CD8-positive, alpha-beta memory T cell (primary cell): ENCODE measurements at regions not wholly inside any gene's neighbourhood (a gene's known extent, or its start where the extent isn't known, plus 50 kb on each side); places are given as distances from the start of the nearest gene placed in this dataset.

Source experiments
- CTCF ChIA-PET: fragments of 350-600 bp; sonication (Branson Sonifier 250); formaldehyde crosslinking; loops from one replicate; lab custom pipeline; 2021; ENCODE audit warnings: antibody characterized with exemption; lab: Charles Lee
- POLR2A ChIA-PET: fragments of 350-600 bp; sonication (Branson Sonifier 250); formaldehyde crosslinking; loops from one replicate; lab custom pipeline; 2021; ENCODE audit warnings: antibody characterized with exemption; lab: Charles Lee
- DNase-seq, 5 donors: peaks; one replicate each; pipeline versions ENCODE4 v3.0.0 to v3.0.0-alpha.2; 2020 to 2022; ENCODE audit warnings: mixed read lengths in 1 of 5
- H3K27ac ChIP-seq: one replicate; pipeline ENCODE4 v1.7.0; 2013; ENCODE audit warnings: low read depth, mild to moderate bottlenecking, low read length, moderate library complexity
- H3K27me3 ChIP-seq: 2 replicates; pipeline ENCODE4 v1.7.0; 2013; ENCODE audit warnings: low read length, mild to moderate bottlenecking; ENCODE audit not compliant: insufficient read depth, poor library complexity, severe bottlenecking
- H3K36me3 ChIP-seq: 2 replicates; pipeline ENCODE4 v1.7.0; 2013; ENCODE audit warnings: mild to moderate bottlenecking, low read length, moderate library complexity; ENCODE audit not compliant: insufficient read depth
- H3K4me1 ChIP-seq: 2 replicates; pipeline ENCODE4 v1.7.0; 2013; ENCODE audit warnings: mild to moderate bottlenecking, low read length, moderate library complexity; ENCODE audit not compliant: insufficient read depth
- H3K4me3 ChIP-seq: 2 replicates; pipeline ENCODE4 v1.7.0; 2013; ENCODE audit warnings: mild to moderate bottlenecking, low read length
- H3K9me3 ChIP-seq: 2 replicates; pipeline ENCODE4 v1.7.0; 2013; ENCODE audit warnings: mild to moderate bottlenecking, low read length
- H3K27ac Mint-ChIP-seq, 8 donors: one replicate each; pipeline ENCODE4 v1.8.0; 2020 to 2021; ENCODE audit warnings: mixed read lengths in 8 of 8, mild to moderate bottlenecking in 6 of 8, inconsistent platforms in 3 of 8, moderate library complexity in 3 of 8
- H3K27me3 Mint-ChIP-seq, 2 donors: one replicate each; pipeline ENCODE4 v1.8.0; 2020 to 2021; ENCODE audit warnings: mixed read lengths in 2 of 2, mild to moderate bottlenecking in 1 of 2, moderate library complexity in 1 of 2
- H3K36me3 Mint-ChIP-seq, 3 donors: one replicate each; pipeline ENCODE4 v1.8.0; 2020 to 2021; ENCODE audit warnings: mixed read lengths in 3 of 3, inconsistent platforms in 1 of 3, mild to moderate bottlenecking in 1 of 3
- H3K4me1 Mint-ChIP-seq, 3 donors: one replicate each; pipeline ENCODE4 v1.8.0; 2020 to 2021; ENCODE audit warnings: mixed read lengths in 3 of 3, inconsistent platforms in 1 of 3, mild to moderate bottlenecking in 1 of 3
- H3K4me3 Mint-ChIP-seq, 7 donors: one replicate each; pipeline ENCODE4 v1.8.0; 2020 to 2021; ENCODE audit warnings: mixed read lengths in 7 of 7, mild to moderate bottlenecking in 6 of 7, moderate library complexity in 4 of 7, inconsistent platforms in 2 of 7
- H3K9me3 Mint-ChIP-seq, 5 donors: one replicate each; pipeline ENCODE4 v1.8.0; 2020 to 2022; ENCODE audit warnings: mixed read lengths in 5 of 5, mild to moderate bottlenecking in 3 of 5, moderate library complexity in 2 of 5, inconsistent platforms in 1 of 5

- H3K9me3 Mint-ChIP-seq, result no peaks in the 10 kb centered on the region
- Histone ChIP-seq H3K9me3 (no peaks in the 10 kb centered on the region), H3K4me1 (no peaks in the 10 kb centered on the region), H3K36me3 (no peaks in the 10 kb centered on the region), H3K4me3 (no peak overlapping the region), H3K27me3 (no peaks in the 10 kb centered on the region), H3K27ac (no peak overlapping the region)
- H3K4me1 Mint-ChIP-seq, result peaks cover 0 to 8% (median 4%) of the 10 kb centered on the region in 3 donors
- DNase-seq, result no peak
- H3K4me3 Mint-ChIP-seq, result no peak overlapping the region
- H3K27ac Mint-ChIP-seq, result no peak overlapping the region
- CTCF ChIA-PET, result no interaction called here
- POLR2A ChIA-PET, result no interaction called here
- H3K27me3 Mint-ChIP-seq, result no peaks in the 10 kb centered on the region
- peaks cover 0 to 2% (median 0%) of the 10 kb centered on the region in 3 donors for H3K36me3 Mint-ChIP-seq
Measured at GRCh38 chr18:46418663-46419260, 238.3 kb downstream of the LOXHD1 start.

GRCh38 chr18:46419391-46420141 lies 237.5 kb downstream of the LOXHD1 start:
- CTCF ChIA-PET, result no interaction called here
- Histone ChIP-seq H3K4me1 (no peaks in the 10 kb centered on the region), H3K9me3 (no peaks in the 10 kb centered on the region), H3K36me3 (no peaks in the 10 kb centered on the region), H3K4me3 (no peak overlapping the region), H3K27me3 (no peaks in the 10 kb centered on the region), H3K27ac (no peak overlapping the region)
- H3K9me3 Mint-ChIP-seq, result no peaks in the 10 kb centered on the region
- POLR2A ChIA-PET, result no interaction called here
- H3K27me3 Mint-ChIP-seq, result peaks cover 0 to 2% of the 10 kb centered on the region in 2 donors
- no peak for DNase-seq
- H3K27ac Mint-ChIP-seq, result peak overlapping the region in 2 of 8 donors; percentile 14 to 30
- H3K36me3 Mint-ChIP-seq, result peaks cover 0 to 2% (median 0%) of the 10 kb centered on the region in 3 donors
- H3K4me3 Mint-ChIP-seq, result no peak overlapping the region
- H3K4me1 Mint-ChIP-seq, result peaks cover 0 to 8% (median 4%) of the 10 kb centered on the region in 3 donors

GRCh38 chr18:46421973-46422551 lies 235.0 kb downstream of the LOXHD1 start:
- Mint-ChIP-seq H3K4me3 (peak overlapping the region in 2 of 7 donors; percentile 28 to 60), H3K4me1 (peaks cover 0 to 8% (median 4%) of the 10 kb centered on the region in 3 donors), H3K27me3 (peaks cover 2 to 3% of the 10 kb centered on the region in 2 donors), H3K27ac (peak overlapping the region in 2 of 8 donors; percentile 6 to 35), H3K9me3 (no peaks in the 10 kb centered on the region), H3K36me3 (peaks cover 0 to 2% (median 0%) of the 10 kb centered on the region in 3 donors)
- Histone ChIP-seq H3K27me3 (no peaks in the 10 kb centered on the region), H3K36me3 (no peaks in the 10 kb centered on the region), H3K27ac (no peak overlapping the region), H3K4me1 (no peaks in the 10 kb centered on the region), H3K4me3 (no peak overlapping the region), H3K9me3 (no peaks in the 10 kb centered on the region)
- ChIA-PET POLR2A (no interaction called here), CTCF (no interaction called here)
- DNase-seq, result no peak

GRCh38 chr18:46422552-46423055 lies 234.4 kb downstream of the LOXHD1 start:
- ChIA-PET CTCF (no interaction called here), POLR2A (no interaction called here)
- Mint-ChIP-seq H3K27ac (no peak overlapping the region), H3K4me3 (no peak overlapping the region), H3K9me3 (no peaks in the 10 kb centered on the region), H3K27me3 (peaks cover 2 to 3% of the 10 kb centered on the region in 2 donors), H3K4me1 (peaks cover 0 to 8% (median 4%) of the 10 kb centered on the region in 3 donors), H3K36me3 (no peaks in the 10 kb centered on the region)
- Histone ChIP-seq H3K27ac (no peak overlapping the region), H3K9me3 (no peaks in the 10 kb centered on the region), H3K4me1 (no peaks in the 10 kb centered on the region), H3K4me3 (no peak overlapping the region), H3K27me3 (no peaks in the 10 kb centered on the region), H3K36me3 (no peaks in the 10 kb centered on the region)
- no peak for DNase-seq

GRCh38 chr18:46423226-46423805 lies 233.7 kb downstream of the LOXHD1 start:
- Mint-ChIP-seq H3K4me3 (no peak overlapping the region), H3K27ac (peak overlapping the region in 1 of 8 donors; percentile 2), H3K4me1 (peaks cover 0 to 8% (median 4%) of the 10 kb centered on the region in 3 donors), H3K9me3 (no peaks in the 10 kb centered on the region), H3K36me3 (no peaks in the 10 kb centered on the region), H3K27me3 (peaks cover 2 to 3% of the 10 kb centered on the region in 2 donors)
- Histone ChIP-seq H3K4me1 (no peaks in the 10 kb centered on the region), H3K9me3 (no peaks in the 10 kb centered on the region), H3K27me3 (no peaks in the 10 kb centered on the region), H3K27ac (no peak overlapping the region), H3K36me3 (no peaks in the 10 kb centered on the region), H3K4me3 (no peak overlapping the region)
- DNase-seq, result no peak
- POLR2A ChIA-PET, result no interaction called here
- CTCF ChIA-PET, result no interaction called here

- Mint-ChIP-seq H3K4me3 (no peak overlapping the region), H3K27ac (no peak overlapping the region), H3K9me3 (peaks cover 0 to 1% (median 0%) of the 10 kb centered on the region in 5 donors), H3K36me3 (no peaks in the 10 kb centered on the region), H3K4me1 (peaks cover 0 to 8% (median 4%) of the 10 kb centered on the region in 3 donors), H3K27me3 (peaks cover 2 to 3% of the 10 kb centered on the region in 2 donors)
- Histone ChIP-seq H3K27ac (no peak overlapping the region), H3K4me3 (no peak overlapping the region), H3K27me3 (no peaks in the 10 kb centered on the region), H3K36me3 (no peaks in the 10 kb centered on the region), H3K9me3 (no peaks in the 10 kb centered on the region), H3K4me1 (no peaks in the 10 kb centered on the region)
- DNase-seq, result no peak
- CTCF ChIA-PET, result no interaction called here
- POLR2A ChIA-PET, result no interaction called here
Measured at GRCh38 chr18:46424898-46425297, 232.1 kb downstream of the LOXHD1 start.

GRCh38 chr18:46425511-46425910 lies 231.5 kb downstream of the LOXHD1 start:
- no peak for DNase-seq
- Mint-ChIP-seq H3K36me3 (no peaks in the 10 kb centered on the region), H3K9me3 (peaks cover 0 to 1% (median 0%) of the 10 kb centered on the region in 5 donors), H3K27ac (no peak overlapping the region), H3K4me1 (peaks cover 0 to 8% (median 4%) of the 10 kb centered on the region in 3 donors), H3K27me3 (peaks cover 3 to 4% of the 10 kb centered on the region in 2 donors), H3K4me3 (no peak overlapping the region)
- no peaks in the 10 kb centered on the region for H3K4me1 ChIP-seq
- CTCF ChIA-PET, result no interaction called here
- H3K27ac ChIP-seq, result no peak overlapping the region
- no peak overlapping the region for H3K4me3 ChIP-seq
- POLR2A ChIA-PET, result no interaction called here
- H3K36me3 ChIP-seq, result no peaks in the 10 kb centered on the region
- no peaks in the 10 kb centered on the region for H3K9me3 ChIP-seq
- no peaks in the 10 kb centered on the region for H3K27me3 ChIP-seq
